ENCODE measurements at regions not wholly inside any gene's neighbourhood (a gene's known extent, or its start where the extent isn't known, plus 50 kb on each side); places are given as distances from the start of the nearest gene placed in this dataset.

- no peak for DNase-seq (ENCODE audit: low read depth)
- TF ChIP-seq CTCF (IDR thresholded peaks at IDR 0.05; ENCODE audit: insufficient read depth, low read depth, low read length, missing control alignments), result no peak
- H3K4me3 ChIP-seq (ENCODE audit: low read length), result no peak overlapping the region
Measured at GRCh38 chr7:36775676-36776075, 51.4 kb upstream of the AOAH start.

- no peak overlapping the region for H3K4me3 ChIP-seq (ENCODE audit: low read length)
- no peak for TF ChIP-seq CTCF (IDR thresholded peaks at IDR 0.05; ENCODE audit: insufficient read depth, low read depth, low read length, missing control alignments)
- no peak for DNase-seq (ENCODE audit: low read depth)
Measured at GRCh38 chr7:36775061-36775620, 50.8 kb upstream of the AOAH start.

All from epithelial cell of esophagus (primary cell).